HG02981 (cell line): ENCODE measurements at regions not wholly inside any gene's neighbourhood (a gene's known extent, or its start where the extent isn't known, plus 50 kb on each side); places are given as distances from the start of the nearest gene placed in this dataset.

ENCODE experiments used
- ATAC-seq: cut with Tn5 transposase; IDR thresholded peaks from one replicate; pipeline ENCODE4 v1.9.1; 2021; ENCODE audit warnings: mild to moderate bottlenecking, moderate library complexity; ENCODE audit not compliant: unreplicated experiment

GRCh38 chr2:7950035-7950612, 731.7 kb upstream of the ID2 start:
- ATAC-seq = no peak

DNA sequence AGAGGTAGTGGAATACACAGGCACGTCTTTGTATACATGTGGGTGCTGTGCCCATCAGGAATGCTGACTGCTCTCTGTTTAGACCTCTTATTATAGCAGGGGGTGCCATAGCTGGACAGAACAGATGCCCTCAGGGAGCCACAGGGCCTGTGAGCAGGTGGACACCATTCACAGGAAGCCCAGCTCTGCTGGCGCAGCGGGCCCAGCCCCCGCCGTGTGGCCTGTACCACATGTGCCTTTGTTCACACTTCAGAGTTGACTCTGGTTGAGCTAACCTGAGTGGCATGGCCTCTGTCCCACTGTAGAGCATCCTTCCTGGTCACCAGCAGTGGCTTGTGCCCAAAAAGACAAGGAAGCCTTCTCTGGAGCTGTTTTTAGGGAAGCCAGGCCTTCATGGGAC, 730.9 kb upstream of the ID2 start:
- no peak for ATAC-seq

GRCh38 chr2:7951490-7951889, 730.4 kb upstream of the ID2 start:
- no peak for ATAC-seq

- ATAC-seq = no peak
Observed at GRCh38 chr2:7952046-7952745, 729.7 kb upstream of the ID2 start.

DNA sequence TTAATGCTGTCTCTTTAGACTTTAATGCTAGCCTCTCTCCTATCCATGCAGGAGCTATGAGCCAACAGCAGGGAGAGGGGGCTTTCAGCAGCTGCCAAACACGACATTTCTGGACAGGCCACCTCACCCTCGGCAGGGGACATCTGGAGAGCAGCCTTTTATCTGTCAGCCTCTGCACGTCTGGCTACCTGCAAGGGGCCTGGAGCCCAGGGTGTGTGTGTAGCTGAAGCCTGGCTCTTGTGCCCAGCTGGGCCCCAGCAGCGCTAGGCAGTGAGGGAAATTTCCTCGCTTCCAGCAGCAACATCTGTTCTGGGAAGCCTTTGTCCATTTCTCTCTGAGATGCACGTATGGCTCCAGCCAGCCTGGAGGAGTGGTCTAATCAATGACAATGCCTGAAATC, 728.7 kb upstream of the ID2 start:
- ATAC-seq = no peak

- no peak for ATAC-seq
Observed at GRCh38 chr2:7954234-7954633, 727.6 kb upstream of the ID2 start.

DNA sequence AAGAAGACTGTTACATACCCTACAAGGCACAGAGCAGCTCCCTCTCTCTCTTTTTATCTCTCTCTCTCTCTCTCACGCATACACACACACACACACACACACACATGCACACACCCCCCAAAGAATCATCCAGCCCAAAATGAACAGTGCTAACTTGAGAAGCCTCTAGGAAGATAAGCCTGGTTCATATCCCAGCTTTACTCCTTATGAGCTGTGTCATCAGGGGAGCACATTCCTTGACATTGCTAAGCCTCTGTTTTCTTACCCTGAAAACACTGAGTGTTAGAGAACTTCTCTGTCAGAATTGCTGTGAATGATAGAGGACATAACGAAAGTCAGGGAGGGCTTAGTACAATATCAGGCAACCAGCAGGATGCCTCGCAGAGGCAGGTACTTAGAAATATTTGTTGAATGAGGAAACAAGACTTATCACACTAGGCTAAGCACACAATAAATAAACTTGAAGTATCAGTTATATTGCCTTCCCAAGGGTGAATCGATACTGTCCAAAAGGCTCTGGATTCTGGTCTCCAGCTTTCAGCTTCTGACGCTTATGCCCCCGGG, 725.6 kb upstream of the ID2 start:
- no peak for ATAC-seq

DNA sequence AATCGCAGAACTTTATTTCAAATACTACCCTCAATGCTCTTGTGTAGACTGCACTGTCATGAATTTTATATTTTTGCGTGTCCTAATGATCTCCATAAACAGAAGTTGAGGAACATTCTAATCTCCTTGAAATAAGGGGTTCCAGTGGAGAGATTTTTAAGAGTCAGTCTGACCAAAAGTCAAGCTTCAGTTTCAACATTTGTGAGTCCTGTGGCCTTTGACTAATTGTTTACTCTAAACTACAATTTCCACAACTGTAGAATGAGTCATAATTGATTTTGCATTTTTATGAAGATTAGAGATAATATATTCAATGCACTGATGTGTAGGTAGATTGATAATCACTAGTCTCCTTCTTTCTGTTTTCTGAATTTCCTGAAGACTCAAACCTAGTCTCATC, 720.3 kb upstream of the ID2 start:
- ATAC-seq = no peak

DNA sequence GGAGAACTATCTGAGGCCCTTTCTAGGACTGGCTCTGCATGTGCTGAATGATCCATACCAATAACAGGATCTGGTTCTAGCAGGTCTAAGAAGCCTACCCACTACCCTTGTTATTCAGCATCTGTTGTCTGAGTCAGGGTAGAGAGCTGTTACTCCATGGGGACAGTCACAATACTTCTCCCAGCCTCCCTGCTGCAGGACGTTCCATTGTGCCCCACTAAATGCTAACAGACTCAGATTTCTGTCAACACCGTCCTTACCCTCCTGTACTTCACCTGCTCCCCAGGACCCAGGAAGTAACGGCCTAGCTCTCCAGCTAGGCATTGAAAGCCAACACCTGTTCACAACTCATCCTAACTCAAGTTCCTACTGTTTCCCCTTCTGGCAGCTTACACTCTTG, 719.7 kb upstream of the ID2 start:
- ATAC-seq = no peak

DNA sequence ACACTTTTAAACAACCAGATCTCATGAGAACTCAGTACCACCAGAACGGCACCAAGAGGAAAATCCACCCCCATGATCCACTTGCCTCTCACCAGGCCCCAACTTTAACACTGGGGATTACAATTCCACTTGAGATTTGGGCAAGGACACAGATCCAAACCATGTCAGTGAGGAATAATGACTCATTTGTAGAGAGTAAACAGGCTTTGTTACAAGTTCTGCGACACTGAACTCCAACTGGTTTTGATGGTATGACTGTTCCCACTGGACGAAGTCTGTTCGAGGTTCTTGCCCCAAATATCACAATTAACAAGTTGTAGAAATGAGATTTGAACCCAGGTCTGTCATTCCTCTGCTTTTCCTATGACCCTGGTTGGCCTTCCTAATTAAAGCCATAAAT, 718.1 kb upstream of the ID2 start:
- ATAC-seq = no peak

- ATAC-seq = no peak
Observed at GRCh38 chr2:7966032-7966431, 715.8 kb upstream of the ID2 start.

DNA sequence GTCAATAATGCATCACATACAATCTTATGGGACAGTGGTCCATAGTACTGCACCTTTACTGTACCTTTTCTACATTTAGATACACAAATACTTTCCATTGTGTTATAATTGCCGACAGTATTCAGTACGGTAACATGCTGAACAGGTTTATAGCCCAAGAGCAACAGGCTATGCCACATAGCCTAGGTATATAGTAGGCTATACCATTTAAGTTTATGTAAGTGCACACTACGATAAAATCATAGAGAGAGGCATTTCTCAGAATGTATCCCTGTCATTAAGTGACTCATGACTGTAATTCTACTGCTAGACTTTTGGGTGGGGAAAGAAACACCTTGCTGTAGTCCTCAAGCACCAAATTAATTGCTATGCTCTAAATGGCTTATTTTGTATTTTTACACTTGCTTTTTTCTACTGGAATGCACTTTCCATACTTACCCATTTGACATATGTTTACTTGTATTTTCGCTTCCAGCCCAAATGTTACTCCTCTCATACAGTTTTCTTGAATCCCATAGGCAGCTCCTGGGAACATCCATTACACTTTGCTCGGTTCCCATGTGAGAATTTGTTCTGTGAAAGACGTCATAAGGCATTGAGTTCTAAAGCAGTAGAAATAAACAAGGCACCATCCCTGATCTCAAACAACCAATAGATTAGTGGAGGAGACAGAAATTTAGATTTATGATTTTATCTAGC, 714.0 kb upstream of the ID2 start:
- ATAC-seq = no peak

GRCh38 chr2:7969756-7970515, 711.9 kb upstream of the ID2 start:
- ATAC-seq = no peak

DNA sequence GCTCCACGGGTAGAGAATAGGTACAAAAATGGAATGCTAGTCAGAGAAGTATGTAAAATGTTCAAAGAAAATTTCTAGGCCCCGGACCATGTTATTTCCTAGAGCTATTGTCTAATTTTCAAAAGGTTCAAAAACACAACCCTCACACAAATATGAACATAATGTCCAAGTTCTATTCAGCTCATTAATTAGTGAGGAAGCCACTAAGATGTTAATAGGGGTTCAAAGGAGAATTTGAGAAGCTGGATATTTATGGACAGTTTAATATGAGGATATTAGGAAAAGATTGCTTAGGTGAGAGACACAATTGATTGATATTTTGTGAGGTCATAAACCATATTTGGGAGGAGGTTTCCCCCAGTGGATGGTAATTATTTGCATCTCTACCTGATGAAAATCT, 710.6 kb upstream of the ID2 start:
- ATAC-seq = no peak

DNA sequence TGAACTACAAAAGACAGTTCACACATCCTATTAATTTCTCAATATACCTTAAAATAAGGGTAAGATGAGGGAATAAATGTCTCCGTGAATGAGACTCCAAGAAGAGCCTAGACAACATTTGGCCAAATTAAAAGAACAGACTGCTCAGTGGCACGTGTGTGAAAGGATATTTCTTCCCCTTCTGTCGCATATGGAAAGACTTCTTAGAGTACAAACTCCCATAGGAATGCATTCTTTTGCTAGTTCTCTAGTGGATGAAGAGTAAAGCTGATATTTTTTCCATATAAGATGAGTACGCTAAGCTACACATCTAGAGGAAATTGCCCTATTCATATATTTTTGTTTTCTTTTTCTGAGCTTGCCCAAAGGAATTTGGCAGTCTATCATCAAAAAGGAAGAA, 710.0 kb upstream of the ID2 start:
- ATAC-seq = no peak

DNA sequence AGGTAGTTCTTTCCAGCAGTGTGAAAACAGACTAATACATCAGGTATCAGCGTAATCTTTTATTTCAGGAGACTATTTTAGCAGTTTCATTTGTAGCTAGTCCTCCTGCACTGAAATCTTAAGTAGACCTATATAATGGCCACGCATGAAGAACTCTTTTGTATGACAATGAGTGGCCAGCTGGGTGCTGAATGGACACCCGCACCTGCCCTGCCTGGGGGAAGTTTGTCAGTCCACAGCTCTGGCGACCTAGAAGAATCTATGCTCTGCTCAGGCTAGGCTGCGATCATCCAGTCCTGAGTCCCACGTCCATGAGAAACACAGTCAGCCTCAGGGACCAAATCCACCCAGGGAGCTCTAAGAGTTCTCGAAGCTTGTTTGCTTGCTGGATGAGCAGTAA, 709.2 kb upstream of the ID2 start:
- ATAC-seq = no peak

GRCh38 chr2:7973801-7974480, 707.9 kb upstream of the ID2 start:
- no peak for ATAC-seq

DNA sequence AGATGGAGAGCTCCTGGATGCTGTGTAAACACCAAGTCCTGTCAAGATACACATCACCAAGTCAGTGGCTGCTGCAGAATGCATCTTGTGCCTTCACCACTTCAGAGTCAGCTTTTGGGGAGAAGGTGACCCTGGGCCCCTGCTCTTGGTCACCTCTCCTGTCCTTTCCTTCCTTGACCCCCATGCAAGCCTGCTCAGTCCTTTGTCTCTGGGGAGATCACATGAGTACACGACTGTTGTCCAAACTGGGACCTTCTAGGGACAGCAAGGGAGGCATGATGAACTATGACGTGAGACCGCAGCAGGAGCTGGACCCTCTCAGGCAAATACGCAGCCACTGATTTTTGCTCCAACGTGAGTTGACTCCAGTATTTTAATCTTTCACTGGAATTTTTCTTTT, 706.9 kb upstream of the ID2 start:
- ATAC-seq = no peak

DNA sequence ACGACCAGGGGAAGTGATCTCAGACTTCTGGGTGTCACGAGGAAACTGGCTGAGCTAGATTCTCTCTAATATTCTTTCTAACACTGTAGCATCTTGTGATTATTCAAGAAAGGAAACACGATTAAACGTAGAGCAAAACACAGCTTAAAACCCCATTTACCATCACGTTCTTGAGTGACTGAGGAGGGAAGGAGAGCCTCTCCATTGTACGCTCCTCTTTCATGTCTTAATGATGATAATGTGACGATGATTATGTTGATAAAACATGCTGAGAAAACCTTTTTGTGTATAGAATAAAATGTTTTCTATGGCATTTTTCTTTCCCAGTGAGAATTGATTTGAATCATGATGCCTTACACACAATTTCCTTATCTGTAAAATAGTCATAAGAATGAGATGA, 705.6 kb upstream of the ID2 start:
- ATAC-seq = no peak

GRCh38 chr2:7977981-7978380, 703.9 kb upstream of the ID2 start:
- ATAC-seq = no peak

DNA sequence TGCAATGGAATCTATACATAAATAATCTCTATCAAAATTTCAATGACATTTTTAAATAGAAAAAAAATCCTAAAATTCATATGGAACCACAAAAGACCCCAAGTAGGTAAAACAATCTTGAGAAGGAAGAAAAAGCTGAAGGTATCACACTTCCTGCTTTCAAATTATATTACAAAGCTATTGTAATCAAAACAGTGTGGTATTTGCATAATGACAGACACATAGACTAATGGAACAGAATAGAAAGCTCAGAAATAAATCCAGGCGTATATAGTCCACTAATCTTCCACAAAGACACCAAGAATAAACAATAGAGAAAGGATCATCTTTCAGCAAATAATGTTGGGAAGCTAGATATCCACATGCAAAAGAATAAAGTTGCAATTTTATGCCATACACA, 699.8 kb upstream of the ID2 start:
- no peak for ATAC-seq
